ENCODE measurements at regions not wholly inside any gene's neighbourhood (a gene's known extent, or its start where the extent isn't known, plus 50 kb on each side); places are given as distances from the start of the nearest gene placed in this dataset.
A peak's percentile ranks its signal among the peaks of the same experiment; 100 is the strongest.

- TF ChIP-seq CTCF (conservative IDR thresholded peaks at IDR 0.05; ENCODE audit: low read depth, low read length) = no peak
- no peak overlapping the region for H3K4me3 ChIP-seq (ENCODE audit: low read depth, low read length)
- DNase-seq (ENCODE audit: low read depth) = no peak
Measured at GRCh38 chr9:78664370-78664769, 367.4 kb downstream of the PSAT1 start.

- no peak for DNase-seq (ENCODE audit: low read depth)
- H3K4me3 ChIP-seq (ENCODE audit: low read depth, low read length) = no peak overlapping the region
- no peak for TF ChIP-seq CTCF (conservative IDR thresholded peaks at IDR 0.05; ENCODE audit: low read depth, low read length)
Measured at GRCh38 chr9:78666818-78667414, 370.0 kb downstream of the PSAT1 start.

- peak; percentile 56 for DNase-seq (ENCODE audit: low read depth)
- no peak overlapping the region for H3K4me3 ChIP-seq (ENCODE audit: low read depth, low read length)
Measured at GRCh38 chr9:78668148-78668832, 371.4 kb downstream of the PSAT1 start.

GRCh38 chr9:78669591-78669990, 372.7 kb downstream of the PSAT1 start:
- no peak for TF ChIP-seq CTCF (conservative IDR thresholded peaks at IDR 0.05; ENCODE audit: low read depth, low read length)
- DNase-seq (ENCODE audit: low read depth) = peak; percentile 50

More at GRCh38 chr9:78668148-78668832, 371.4 kb downstream of the PSAT1 start:
- TF ChIP-seq CTCF (conservative IDR thresholded peaks at IDR 0.05; ENCODE audit: low read depth, low read length) = no peak

GRCh38 chr9:78671785-78672184, 374.9 kb downstream of the PSAT1 start:
- no peak overlapping the region for H3K4me3 ChIP-seq (ENCODE audit: low read depth, low read length)
- DNase-seq (ENCODE audit: low read depth) = no peak
- TF ChIP-seq CTCF (conservative IDR thresholded peaks at IDR 0.05; ENCODE audit: low read depth, low read length) = no peak

More at GRCh38 chr9:78669591-78669990, 372.7 kb downstream of the PSAT1 start:
- no peak overlapping the region for H3K4me3 ChIP-seq (ENCODE audit: low read depth, low read length)

GRCh38 chr9:78674874-78675273, 377.9 kb downstream of the PSAT1 start:
- no peak for TF ChIP-seq CTCF (conservative IDR thresholded peaks at IDR 0.05; ENCODE audit: low read depth, low read length)
- H3K4me3 ChIP-seq (ENCODE audit: low read depth, low read length) = no peak overlapping the region
- no peak for DNase-seq (ENCODE audit: low read depth)

- no peak overlapping the region for H3K4me3 ChIP-seq (ENCODE audit: low read depth, low read length)
- DNase-seq (ENCODE audit: low read depth) = no peak
- TF ChIP-seq CTCF (conservative IDR thresholded peaks at IDR 0.05; ENCODE audit: low read depth, low read length) = no peak
Measured at GRCh38 chr9:78676009-78676408, 379.1 kb downstream of the PSAT1 start.
